ENCODE measurements at regions not wholly inside any gene's neighbourhood (a gene's known extent, or its start where the extent isn't known, plus 50 kb on each side); places are given as distances from the start of the nearest gene placed in this dataset.

DNA sequence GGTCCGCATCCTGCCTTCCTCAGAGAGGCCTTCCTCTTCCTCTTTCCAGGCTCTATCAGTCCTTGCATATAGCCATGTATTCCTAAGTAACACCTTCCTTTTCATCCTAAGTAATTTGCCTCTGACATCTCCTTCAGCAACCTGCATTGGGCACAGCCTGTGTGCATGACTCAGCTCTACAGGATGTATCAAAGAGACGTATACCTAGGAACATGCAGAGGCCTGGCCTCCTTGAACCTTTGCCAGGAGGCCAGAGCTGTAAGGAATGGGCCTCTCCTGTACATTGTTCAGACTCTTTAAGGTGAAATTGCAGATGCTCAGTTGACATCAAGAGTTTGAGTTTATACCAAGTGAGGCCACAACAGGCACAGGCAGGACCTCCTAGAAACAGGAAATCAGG lies 76.0 kb upstream of the CELF4 start:
- TF ChIP-seq CTCF (IDR thresholded peaks at IDR 0.05) (no peak), POLR2A (IDR thresholded peaks at IDR 0.05) (no peak)

All from Peyer's patch (tissue), 4 donors.